Aorta (tissue), 5 donors: ENCODE measurements at regions not wholly inside any gene's neighbourhood (a gene's known extent, or its start where the extent isn't known, plus 50 kb on each side); places are given as distances from the start of the nearest gene placed in this dataset.

Experiments used
- ATAC-seq: fragments of 200-7000 bp; cut with Tn5 transposase; one replicate; pipeline ENCODE4 v1.9.1; 2022; ENCODE audit warnings: moderate library complexity; ENCODE audit not compliant: low FRiP score
- DNase-seq, 2 donors: peaks; one replicate each; pipeline ENCODE4 v3.0.0-alpha.2; 2020
- H3K27ac ChIP-seq, 2 donors: one replicate each; pipeline ENCODE4 v1.5.1; 2013; ENCODE audit warnings: low read length in 2 of 2, mild to moderate bottlenecking in 2 of 2, moderate library complexity in 2 of 2, control low read depth in 1 of 2, inconsistent platforms in 1 of 2, low read depth in 1 of 2
- H3K27me3 ChIP-seq, 2 donors: one replicate each; pipeline ENCODE4 v1.6.1; 2013; ENCODE audit warnings: control low read depth in 1 of 2, low read length in 1 of 2, mild to moderate bottlenecking in 1 of 2, moderate library complexity in 1 of 2; ENCODE audit not compliant: insufficient read depth in 2 of 2, control insufficient read depth in 1 of 2
- H3K36me3 ChIP-seq, 2 donors: one replicate each; pipeline ENCODE4 v1.6.1; 2013; ENCODE audit warnings: control low read depth in 1 of 2, low read length in 1 of 2, mild to moderate bottlenecking in 1 of 2; ENCODE audit not compliant: insufficient read depth in 2 of 2, control insufficient read depth in 1 of 2
- H3K4me1 ChIP-seq, 2 donors: one replicate each; pipeline ENCODE4 v1.6.1; 2013; ENCODE audit warnings: low read length in 2 of 2, control low read depth in 1 of 2, mild to moderate bottlenecking in 1 of 2, moderate library complexity in 1 of 2; ENCODE audit not compliant: insufficient read depth in 2 of 2, control insufficient read depth in 1 of 2
- H3K4me3 ChIP-seq, 2 donors: one replicate each; pipeline ENCODE4 v1.5.1; 2013; ENCODE audit warnings: low read length in 2 of 2, control low read depth in 1 of 2, mild to moderate bottlenecking in 1 of 2
- H3K9me3 ChIP-seq: one replicate; pipeline ENCODE4 v1.6.1; 2013; ENCODE audit warnings: mild to moderate bottlenecking, low read length; ENCODE audit not compliant: control insufficient read depth
- WGBS, 2 donors: extraction: QIAGEN DNeasy Blood & Tissue Kit; methylation state at CpG; one replicate each; pipeline ENCODE4 v1.1.7; 2013; 5-methylcytosine and 5-hydroxymethylcytosine counted together
- intact Hi-C, 2 donors: fragments of 100-400 bp; cut with DNase I; formaldehyde crosslinking; loops; one replicate each; pipeline versions ENCODE4 v1.14.2 to v1.15.0; 2022
- donor health status: healthy with polysubstance abuse.
- donor health status: Bipolar disorder and iron deficiency.
- donor health status: DM: no; HTN: no; CAD: no.
- donor health status: DM: no; HTN: no; CAD: no.
- donor health status: DM: yes; HTN: yes; CAD: no.

DNA sequence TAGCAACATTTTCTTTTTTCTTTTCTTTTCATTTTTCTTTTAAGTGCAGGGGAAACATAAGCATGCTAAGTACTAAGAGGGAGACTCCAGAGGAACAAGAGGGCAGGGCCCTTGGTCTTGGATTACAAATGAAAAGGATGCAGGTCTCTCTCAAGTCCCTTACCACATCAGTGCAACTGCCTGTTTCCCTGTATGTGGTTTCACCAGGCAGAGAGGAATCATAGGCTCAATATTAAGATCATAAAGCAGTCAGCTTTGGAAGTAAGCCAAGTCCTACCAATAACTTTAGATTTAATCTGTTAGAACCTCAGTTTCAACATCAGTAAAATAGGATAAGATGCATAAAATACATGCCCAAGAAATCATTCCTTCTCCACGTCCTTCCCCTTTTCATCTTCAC lies 422.7 kb upstream of the PAPPA start:
- ATAC-seq = no peak
- H3K9me3 ChIP-seq = no peaks in the 10 kb centered on the region
- 86 to 89% methylated on average over 1 of the region's 1 CpG for WGBS, 2 donors
- no peak overlapping the region for H3K4me3 ChIP-seq
- DNase-seq = no peak
- intact Hi-C loops = no loop called here
- H3K27ac ChIP-seq = no peak overlapping the region
- H3K36me3 ChIP-seq = no peaks in the 10 kb centered on the region
- H3K4me1 ChIP-seq = no peaks in the 10 kb centered on the region
- no peaks in the 10 kb centered on the region for H3K27me3 ChIP-seq

DNA sequence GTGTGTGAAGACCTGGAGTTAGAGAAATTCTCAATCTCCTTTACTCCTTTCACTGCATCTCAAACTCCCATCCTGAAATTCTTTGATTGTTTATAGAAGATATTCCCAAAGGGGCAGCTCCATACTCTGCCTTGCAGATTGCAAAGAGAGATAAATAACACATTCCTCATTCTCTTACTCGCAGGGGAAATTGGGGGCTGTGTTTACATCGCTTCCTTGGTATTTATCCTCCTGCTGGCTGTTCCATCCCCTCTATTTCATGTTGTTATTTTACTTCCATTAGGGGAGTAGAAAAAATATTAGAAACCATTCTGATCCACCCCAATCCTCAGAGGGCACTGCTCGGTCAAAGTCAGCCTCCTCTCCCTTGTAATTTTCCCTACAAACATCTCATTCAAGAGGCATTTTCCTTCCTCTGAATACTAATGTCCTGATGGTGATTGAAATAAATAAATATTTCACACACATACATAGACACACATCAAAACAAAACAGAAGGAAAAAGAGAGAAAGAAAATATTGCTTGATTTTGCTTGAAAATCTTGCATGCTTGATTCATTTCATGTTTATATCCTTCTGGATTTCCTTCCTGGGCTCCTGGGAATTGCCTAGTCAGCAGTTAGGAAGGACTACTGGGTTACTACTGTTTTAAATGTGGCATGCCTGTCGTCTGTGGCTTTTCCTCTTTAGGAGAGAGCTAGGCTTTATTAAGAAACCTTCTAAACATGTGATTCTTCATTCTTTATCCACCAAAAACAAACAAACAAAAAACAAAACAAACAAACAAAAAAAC lies 420.1 kb upstream of the PAPPA start:
- no peak for DNase-seq
- no peaks in the 10 kb centered on the region for H3K36me3 ChIP-seq
- no peak overlapping the region for H3K27ac ChIP-seq
- no peaks in the 10 kb centered on the region for H3K4me1 ChIP-seq
- intact Hi-C loops = no loop called here
- no peak for ATAC-seq
- no peaks in the 10 kb centered on the region for H3K9me3 ChIP-seq
- 55 to 64% methylated on average over 4 of the region's 4 CpGs for WGBS, 2 donors
- H3K27me3 ChIP-seq = no peaks in the 10 kb centered on the region
- H3K4me3 ChIP-seq = no peak overlapping the region

DNA sequence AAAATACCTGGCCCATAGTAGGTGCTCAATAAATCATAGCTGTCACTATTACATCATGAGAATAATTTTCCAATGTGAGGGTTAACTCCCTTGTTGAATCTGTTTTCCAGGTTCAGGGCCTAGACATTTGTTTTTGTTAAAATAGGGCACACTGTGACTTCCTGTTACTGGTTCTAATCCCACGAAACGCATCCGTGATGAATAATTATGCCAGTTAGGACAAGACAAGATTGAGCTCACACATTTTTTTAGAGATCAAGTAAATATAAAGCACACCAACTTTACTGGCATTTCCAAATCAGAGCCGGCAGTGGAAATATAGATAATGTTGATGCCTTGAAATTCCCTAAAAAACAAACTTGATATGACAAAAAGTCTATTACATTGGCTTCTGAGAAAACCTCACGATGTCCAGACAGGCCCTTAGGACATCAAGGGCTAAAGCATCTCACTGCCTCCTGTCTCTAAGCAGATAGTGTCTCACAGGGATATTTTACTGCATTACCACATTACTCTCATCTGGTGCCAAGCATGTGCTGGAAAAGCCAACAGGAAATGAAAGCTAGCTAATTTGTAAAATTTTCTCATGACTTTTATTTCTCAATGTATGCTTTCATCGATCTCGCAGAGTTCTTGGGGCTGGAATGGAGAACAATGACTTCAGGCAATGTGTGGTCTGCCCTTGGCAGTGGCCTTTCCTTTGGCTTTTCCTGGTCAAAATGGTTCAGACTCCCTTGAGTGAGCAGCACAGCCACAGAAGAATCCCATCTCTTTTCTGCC lies 414.3 kb upstream of the PAPPA start:
- Histone ChIP-seq H3K36me3 (no peaks in the 10 kb centered on the region), H3K4me3 (no peak overlapping the region), H3K4me1 (no peaks in the 10 kb centered on the region), H3K9me3 (no peaks in the 10 kb centered on the region), H3K27ac (no peak overlapping the region), H3K27me3 (no peaks in the 10 kb centered on the region)
- DNase-seq (no peak), ATAC-seq (no peak)
- 84 to 88% methylated on average over 7 of the region's 7 CpGs for WGBS, 2 donors
- intact Hi-C loops = no loop called here

DNA sequence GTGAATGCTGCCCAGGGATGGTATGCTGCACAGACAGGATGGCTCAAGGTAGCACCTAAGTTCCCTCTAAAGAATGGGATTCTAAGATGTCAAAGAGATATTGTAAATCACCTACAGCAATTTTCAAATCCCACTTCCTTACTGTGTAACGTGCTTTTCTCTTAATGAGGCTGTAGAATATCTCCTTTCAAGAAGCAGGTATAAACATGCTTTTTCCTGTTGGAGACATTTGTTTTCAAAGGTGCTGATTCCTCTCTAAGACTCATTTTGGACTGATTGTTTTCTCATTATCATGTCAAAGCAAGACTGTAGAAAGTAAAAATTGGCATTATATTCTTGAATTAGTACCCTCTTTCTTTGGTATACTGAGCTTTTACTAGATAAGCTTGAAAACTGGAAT lies 412.6 kb upstream of the PAPPA start:
- no peak overlapping the region for H3K4me3 ChIP-seq
- no peaks in the 10 kb centered on the region for H3K27me3 ChIP-seq
- no peak overlapping the region for H3K27ac ChIP-seq
- H3K4me1 ChIP-seq = no peaks in the 10 kb centered on the region
- 90 to 97% methylated on average over 1 of the region's 1 CpG for WGBS, 2 donors
- no peaks in the 10 kb centered on the region for H3K36me3 ChIP-seq
- DNase-seq (no peak), ATAC-seq (no peak)
- intact Hi-C loops = no loop called here
- no peaks in the 10 kb centered on the region for H3K9me3 ChIP-seq

DNA sequence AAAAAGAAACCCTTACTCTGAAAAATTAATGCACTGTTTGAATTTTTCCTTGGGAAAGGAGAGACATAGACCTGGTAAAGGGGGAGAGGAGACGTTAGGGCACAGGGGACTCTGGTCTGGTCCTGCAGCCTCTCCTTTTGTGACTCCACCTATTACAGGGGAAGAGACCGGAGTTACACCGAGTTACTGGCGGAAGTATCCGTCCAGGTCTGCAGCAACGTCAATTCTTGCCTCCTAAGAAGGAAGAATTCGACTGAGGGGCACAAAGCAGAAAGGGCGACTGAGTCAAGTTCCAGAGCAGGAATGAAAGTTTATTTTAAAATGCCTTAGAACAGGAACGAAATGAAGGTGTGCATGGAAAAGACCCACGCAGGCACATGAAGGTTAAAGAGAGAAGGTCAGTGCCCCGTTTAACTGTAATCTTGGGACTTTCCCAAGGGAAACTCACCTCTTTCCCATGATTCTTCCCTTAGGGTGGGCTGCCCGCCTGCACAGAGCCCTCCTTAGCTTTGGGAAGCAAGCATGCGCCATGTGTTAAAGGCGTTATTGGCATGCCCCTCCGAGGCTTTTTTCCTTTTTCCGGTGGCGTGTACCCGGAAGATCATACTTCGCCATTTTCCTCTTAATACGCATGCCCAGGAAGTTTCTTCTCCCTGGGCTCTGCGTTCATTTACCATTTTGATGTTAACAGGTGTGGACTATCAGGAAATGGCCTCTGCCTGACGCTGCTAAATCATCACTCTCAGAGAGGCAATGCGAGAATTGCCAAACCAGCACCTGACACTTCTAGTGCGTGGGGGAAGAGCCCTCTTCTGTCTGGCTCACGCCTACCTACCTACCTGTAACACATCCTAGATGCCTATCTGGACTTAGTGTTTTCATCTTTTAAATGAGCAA lies 409.6 kb upstream of the PAPPA start:
- ATAC-seq = no peak
- no peaks in the 10 kb centered on the region for H3K27me3 ChIP-seq
- 95 to 96% methylated on average over 25 of the region's 25 CpGs for WGBS, 2 donors
- no peaks in the 10 kb centered on the region for H3K9me3 ChIP-seq
- no peaks in the 10 kb centered on the region for H3K4me1 ChIP-seq
- H3K36me3 ChIP-seq = no peaks in the 10 kb centered on the region
- DNase-seq = no peak
- no peak overlapping the region for H3K4me3 ChIP-seq
- H3K27ac ChIP-seq = no peak overlapping the region
- intact Hi-C loops = no loop called here

DNA sequence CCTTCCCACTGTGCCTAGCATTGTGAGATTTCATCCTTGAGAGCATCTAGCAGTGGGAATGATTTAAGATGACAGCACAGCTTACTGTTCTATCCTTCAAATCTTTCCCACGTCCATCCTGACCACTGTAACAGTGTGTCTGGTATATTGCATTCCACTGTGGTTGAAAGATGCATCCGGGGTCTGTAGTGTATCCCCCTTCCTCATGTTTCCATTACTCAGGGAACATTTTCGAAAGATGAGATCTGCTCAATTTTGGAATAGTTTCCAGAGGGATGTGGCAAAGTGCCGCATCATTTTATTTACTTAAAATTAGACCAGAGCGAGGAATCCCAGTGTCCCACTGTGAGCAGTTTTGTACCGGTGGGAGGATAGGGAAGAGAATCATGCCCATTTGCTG lies 407.1 kb upstream of the PAPPA start:
- DNase-seq = no peak
- Histone ChIP-seq H3K27me3 (no peaks in the 10 kb centered on the region), H3K27ac (no peak overlapping the region), H3K4me3 (no peak overlapping the region), H3K9me3 (no peaks in the 10 kb centered on the region), H3K36me3 (no peaks in the 10 kb centered on the region), H3K4me1 (no peaks in the 10 kb centered on the region)
- no peak for ATAC-seq
- intact Hi-C loops = no loop called here
- WGBS, 2 donors = 77 to 79% methylated on average over 6 of the region's 6 CpGs

DNA sequence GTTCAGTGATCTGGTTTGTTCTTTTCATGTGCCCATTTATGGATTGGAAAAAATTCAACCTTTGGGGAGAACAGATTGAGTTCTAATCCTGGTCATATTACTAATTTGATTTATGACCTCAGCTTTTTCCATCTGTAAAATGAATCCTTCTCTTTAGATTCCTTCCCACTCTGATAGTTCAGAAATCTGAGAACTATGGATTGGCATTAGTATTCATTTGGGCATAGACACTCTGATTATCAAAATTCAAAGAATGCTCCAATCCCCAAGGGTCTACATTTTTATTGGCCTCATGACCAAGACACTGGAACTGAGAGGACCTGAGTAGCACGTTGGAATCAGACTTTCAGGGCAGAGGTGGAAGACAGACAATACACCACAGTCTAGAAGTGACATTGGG lies 405.9 kb upstream of the PAPPA start:
- Histone ChIP-seq H3K27me3 (no peaks in the 10 kb centered on the region), H3K27ac (no peak overlapping the region), H3K36me3 (no peaks in the 10 kb centered on the region), H3K4me3 (no peak overlapping the region), H3K9me3 (no peaks in the 10 kb centered on the region), H3K4me1 (no peaks in the 10 kb centered on the region)
- DNase-seq (no peak), ATAC-seq (no peak)
- intact Hi-C loops = no loop called here
- 61 to 63% methylated on average over 1 of the region's 1 CpG for WGBS, 2 donors

DNA sequence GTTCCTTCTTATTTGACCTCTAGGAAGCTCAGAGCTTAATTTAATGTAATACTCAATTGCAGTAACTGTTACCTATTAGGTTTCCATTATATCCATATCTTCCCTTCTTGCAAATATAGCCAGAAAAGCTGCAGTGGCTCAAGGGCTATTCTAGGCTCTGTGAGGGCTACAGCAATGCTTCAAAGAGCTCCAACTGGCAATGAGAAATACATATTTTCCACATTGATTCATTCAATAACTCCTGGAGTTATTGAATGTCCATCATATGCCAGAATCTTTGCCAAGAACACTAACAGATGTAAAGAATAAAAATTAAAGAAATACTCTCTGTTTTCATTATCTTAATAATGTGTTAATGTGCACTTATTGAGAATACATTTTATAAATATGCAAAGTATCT lies 396.9 kb upstream of the PAPPA start:
- H3K27ac ChIP-seq = no peak overlapping the region

More for the DNA sequence above, 396.9 kb upstream of the PAPPA start:
- intact Hi-C loops = loop anchor here in 1 of 2 donors (5.0 kb wide), 1 partner anchor 164 kb away; no protein-coding TSS in a partner anchor
- no peaks in the 10 kb centered on the region for H3K9me3 ChIP-seq
- no peaks in the 10 kb centered on the region for H3K36me3 ChIP-seq
- H3K4me3 ChIP-seq = no peak overlapping the region
- peaks cover 2% of the 10 kb centered on the region in 2 donors for H3K4me1 ChIP-seq
- no peaks in the 10 kb centered on the region for H3K27me3 ChIP-seq
- ATAC-seq (no peak), DNase-seq (no peak)
